ENCODE measurements at regions not wholly inside any gene's neighbourhood (a gene's known extent, or its start where the extent isn't known, plus 50 kb on each side); places are given as distances from the start of the nearest gene placed in this dataset.

DNA sequence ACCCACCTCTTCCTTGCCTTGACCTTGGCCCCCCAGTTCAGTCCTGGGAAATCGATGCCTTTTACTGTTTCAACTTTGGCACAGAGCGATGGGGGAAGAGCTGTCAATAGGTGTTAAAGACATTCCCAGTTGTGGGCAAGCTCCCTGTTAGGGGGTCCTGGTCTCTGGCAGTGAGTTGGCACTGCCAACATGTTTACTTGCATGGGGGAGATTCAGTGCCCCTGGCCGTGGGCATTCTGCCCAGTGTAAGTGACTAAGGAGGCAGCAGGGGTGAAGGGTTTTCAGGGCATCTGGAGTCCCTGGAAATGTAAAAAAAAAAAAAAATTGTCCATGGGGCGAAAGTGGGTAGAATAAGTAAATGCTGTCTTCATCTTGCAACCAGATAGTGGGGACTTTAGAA is 407.0 kb downstream of the PTPRU start:
- Histone ChIP-seq H3K27me3 (ENCODE audit: control insufficient read depth in 1 of 2, insufficient read depth in 2 of 2, low read length in 2 of 2) (peaks cover 0 to 10% of the 10 kb centered on the region in 2 experiments; a peak in 1 of 5 replicates), H3K9ac (ENCODE audit: insufficient read depth, low read depth, low read length) (no peak overlapping the region), H4K20me1 (ENCODE audit: insufficient read depth, low read length) (no peaks in the 10 kb centered on the region), H3K9me3 (ENCODE audit: low read length) (no peaks in the 10 kb centered on the region), H2AFZ (ENCODE audit: low read length) (no peak overlapping the region), H3K79me2 (ENCODE audit: insufficient read depth, low read length) (no peaks in the 10 kb centered on the region), H3K36me3 (replicated peaks in 1 of 2; ENCODE audit: control insufficient read depth in 1 of 2, insufficient read depth in 2 of 2, low read length in 2 of 2) (no peaks in the 10 kb centered on the region), H3K27ac (ENCODE audit: extremely low read length, insufficient read depth, low read length) (no peak overlapping the region), H3K4me1 (ENCODE audit: insufficient read depth, low read length) (no peaks in the 10 kb centered on the region), H3K4me2 (ENCODE audit: low read depth, low read length) (no peak overlapping the region), H3K4me3 (replicated peaks in 1 of 3; ENCODE audit: insufficient read depth in 1 of 3, low read depth in 2 of 3, low read length in 3 of 3) (no peak overlapping the region)
- ChIA-PET POLR2A (no interaction called here), CTCF (ENCODE audit: low intra/inter-chr PET ratio, low total read pairs) (no interaction called here)
- intact Hi-C loops (cut with micrococcal nuclease; ENCODE audit: unreplicated experiment) (no loop called here), in situ Hi-C loops (cut with HindIII; ENCODE audit: extremely low pct_ligation_motif_present, low pct_unique_long_range_greater_than_20kb) (no loop called here)
- WGBS (ENCODE audit: low lambda C conversion rate) = 0% methylated on average over 4 of the region's 4 CpGs
- ATAC-seq (no peak), FAIRE-seq (no peak), DNase-seq (ENCODE audit: low spot score) (no peak)
- no TSS peak for BruUV-seq (replicated peaks)
- TF ChIP-seq TRIM22 (IDR thresholded peaks at IDR 0.05) (no peak), FOXM1 (CRISPR knock-in tag; IDR thresholded peaks at IDR 0.05) (no peak), STAT5B (CRISPR knock-in tag; IDR thresholded peaks at IDR 0.05) (no peak), CC2D1A (CRISPR knock-in tag; IDR thresholded peaks at IDR 0.05) (no peak), ZNF326 (CRISPR knock-in tag; IDR thresholded peaks at IDR 0.05; ENCODE audit: borderline replicate concordance) (no peak), ZNF691 (CRISPR knock-in tag; IDR thresholded peaks at IDR 0.05; ENCODE audit: borderline replicate concordance, low read depth) (no peak), HOXA5 (CRISPR knock-in tag; IDR thresholded peaks at IDR 0.05) (no peak), ZSCAN9 (CRISPR knock-in tag; IDR thresholded peaks at IDR 0.05; ENCODE audit: borderline replicate concordance) (no peak), YEATS2 (CRISPR knock-in tag; IDR thresholded peaks at IDR 0.05; ENCODE audit: borderline replicate concordance) (no peak), FOXC1 (CRISPR knock-in tag; IDR thresholded peaks at IDR 0.05; ENCODE audit: borderline replicate concordance) (no peak), FOSL1 (CRISPR knock-in tag; IDR thresholded peaks at IDR 0.05; ENCODE audit: borderline replicate concordance) (no peak), ERF (CRISPR knock-in tag; IDR thresholded peaks at IDR 0.05) (no peak)
- TF ChIP-seq, protein P1, sequence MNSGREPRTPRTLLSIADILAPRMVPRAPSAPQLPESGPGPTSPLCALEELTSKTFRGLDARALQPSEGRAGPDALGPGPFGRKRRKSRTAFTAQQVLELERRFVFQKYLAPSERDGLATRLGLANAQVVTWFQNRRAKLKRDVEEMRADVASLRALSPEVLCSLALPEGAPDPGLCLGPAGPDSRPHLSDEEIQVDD (CRISPR knock-in tag; IDR thresholded peaks at IDR 0.05; ENCODE audit: borderline replicate concordance) = no peak
- TF ChIP-seq, protein P2, sequence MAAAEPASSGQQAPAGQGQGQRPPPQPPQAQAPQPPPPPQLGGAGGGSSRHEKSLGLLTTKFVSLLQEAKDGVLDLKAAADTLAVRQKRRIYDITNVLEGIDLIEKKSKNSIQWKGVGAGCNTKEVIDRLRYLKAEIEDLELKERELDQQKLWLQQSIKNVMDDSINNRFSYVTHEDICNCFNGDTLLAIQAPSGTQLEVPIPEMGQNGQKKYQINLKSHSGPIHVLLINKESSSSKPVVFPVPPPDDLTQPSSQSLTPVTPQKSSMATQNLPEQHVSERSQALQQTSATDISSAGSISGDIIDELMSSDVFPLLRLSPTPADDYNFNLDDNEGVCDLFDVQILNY (CRISPR knock-in tag; conservative IDR thresholded peaks at IDR 0.05) = no peak
- TF ChIP-seq, protein P3, sequence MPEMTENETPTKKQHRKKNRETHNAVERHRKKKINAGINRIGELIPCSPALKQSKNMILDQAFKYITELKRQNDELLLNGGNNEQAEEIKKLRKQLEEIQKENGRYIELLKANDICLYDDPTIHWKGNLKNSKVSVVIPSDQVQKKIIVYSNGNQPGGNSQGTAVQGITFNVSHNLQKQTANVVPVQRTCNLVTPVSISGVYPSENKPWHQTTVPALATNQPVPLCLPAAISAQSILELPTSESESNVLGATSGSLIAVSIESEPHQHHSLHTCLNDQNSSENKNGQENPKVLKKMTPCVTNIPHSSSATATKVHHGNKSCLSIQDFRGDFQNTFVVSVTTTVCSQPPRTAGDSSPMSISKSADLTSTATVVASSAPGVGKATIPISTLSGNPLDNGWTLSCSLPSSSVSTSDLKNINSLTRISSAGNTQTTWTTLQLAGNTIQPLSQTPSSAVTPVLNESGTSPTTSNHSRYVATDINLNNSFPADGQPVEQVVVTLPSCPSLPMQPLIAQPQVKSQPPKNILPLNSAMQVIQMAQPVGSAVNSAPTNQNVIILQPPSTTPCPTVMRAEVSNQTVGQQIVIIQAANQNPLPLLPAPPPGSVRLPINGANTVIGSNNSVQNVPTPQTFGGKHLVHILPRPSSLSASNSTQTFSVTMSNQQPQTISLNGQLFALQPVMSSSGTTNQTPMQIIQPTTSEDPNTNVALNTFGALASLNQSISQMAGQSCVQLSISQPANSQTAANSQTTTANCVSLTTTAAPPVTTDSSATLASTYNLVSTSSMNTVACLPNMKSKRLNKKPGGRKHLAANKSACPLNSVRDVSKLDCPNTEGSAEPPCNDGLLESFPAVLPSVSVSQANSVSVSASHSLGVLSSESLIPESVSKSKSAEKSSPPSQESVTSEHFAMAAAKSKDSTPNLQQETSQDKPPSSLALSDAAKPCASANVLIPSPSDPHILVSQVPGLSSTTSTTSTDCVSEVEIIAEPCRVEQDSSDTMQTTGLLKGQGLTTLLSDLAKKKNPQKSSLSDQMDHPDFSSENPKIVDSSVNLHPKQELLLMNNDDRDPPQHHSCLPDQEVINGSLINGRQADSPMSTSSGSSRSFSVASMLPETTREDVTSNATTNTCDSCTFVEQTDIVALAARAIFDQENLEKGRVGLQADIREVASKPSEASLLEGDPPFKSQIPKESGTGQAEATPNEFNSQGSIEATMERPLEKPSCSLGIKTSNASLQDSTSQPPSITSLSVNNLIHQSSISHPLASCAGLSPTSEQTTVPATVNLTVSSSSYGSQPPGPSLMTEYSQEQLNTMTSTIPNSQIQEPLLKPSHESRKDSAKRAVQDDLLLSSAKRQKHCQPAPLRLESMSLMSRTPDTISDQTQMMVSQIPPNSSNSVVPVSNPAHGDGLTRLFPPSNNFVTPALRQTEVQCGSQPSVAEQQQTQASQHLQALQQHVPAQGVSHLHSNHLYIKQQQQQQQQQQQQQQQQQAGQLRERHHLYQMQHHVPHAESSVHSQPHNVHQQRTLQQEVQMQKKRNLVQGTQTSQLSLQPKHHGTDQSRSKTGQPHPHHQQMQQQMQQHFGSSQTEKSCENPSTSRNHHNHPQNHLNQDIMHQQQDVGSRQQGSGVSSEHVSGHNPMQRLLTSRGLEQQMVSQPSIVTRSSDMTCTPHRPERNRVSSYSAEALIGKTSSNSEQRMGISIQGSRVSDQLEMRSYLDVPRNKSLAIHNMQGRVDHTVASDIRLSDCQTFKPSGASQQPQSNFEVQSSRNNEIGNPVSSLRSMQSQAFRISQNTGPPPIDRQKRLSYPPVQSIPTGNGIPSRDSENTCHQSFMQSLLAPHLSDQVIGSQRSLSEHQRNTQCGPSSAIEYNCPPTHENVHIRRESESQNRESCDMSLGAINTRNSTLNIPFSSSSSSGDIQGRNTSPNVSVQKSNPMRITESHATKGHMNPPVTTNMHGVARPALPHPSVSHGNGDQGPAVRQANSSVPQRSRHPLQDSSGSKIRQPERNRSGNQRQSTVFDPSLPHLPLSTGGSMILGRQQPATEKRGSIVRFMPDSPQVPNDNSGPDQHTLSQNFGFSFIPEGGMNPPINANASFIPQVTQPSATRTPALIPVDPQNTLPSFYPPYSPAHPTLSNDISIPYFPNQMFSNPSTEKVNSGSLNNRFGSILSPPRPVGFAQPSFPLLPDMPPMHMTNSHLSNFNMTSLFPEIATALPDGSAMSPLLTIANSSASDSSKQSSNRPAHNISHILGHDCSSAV (CRISPR knock-in tag; IDR thresholded peaks at IDR 0.05; ENCODE audit: borderline replicate concordance) = no peak
